Bronchial epithelial cell (primary cell): ENCODE measurements at regions not wholly inside any gene's neighbourhood (a gene's known extent, or its start where the extent isn't known, plus 50 kb on each side); places are given as distances from the start of the nearest gene placed in this dataset.

Experiments used
- DNase-seq: peaks from one replicate; pipeline ENCODE4 v3.0.0-alpha.2; 2010; ENCODE audit warnings: low read depth
- FAIRE-seq: peaks from 2 replicates; lab custom pipeline; 2011; peaks lifted over from hg19 to GRCh38; lab: Jason Lieb, UNC
- H3K27me3 ChIP-seq: 2 replicates; pipeline ENCODE4 v1.5.1; 2011; ENCODE audit warnings: low read length; ENCODE audit not compliant: control insufficient read depth, insufficient read depth
- H3K36me3 ChIP-seq: 2 replicates; pipeline ENCODE4 v1.5.1; 2011; ENCODE audit warnings: low read length; ENCODE audit not compliant: control insufficient read depth, insufficient read depth
- H3K4me3 ChIP-seq: 2 replicates; pipeline ENCODE4 v1.5.1; 2011; ENCODE audit warnings: mild to moderate bottlenecking, low read depth, low read length, control low read depth
- TF ChIP-seq, protein P1 (sequence below): IDR thresholded peaks from 2 replicates; pipeline ENCODE4 v1.5.1; 2011; ENCODE audit warnings: mild to moderate bottlenecking, moderate library complexity, low read length, control low read depth, inconsistent platforms; ENCODE audit not compliant: insufficient read depth, severe bottlenecking

DNA sequence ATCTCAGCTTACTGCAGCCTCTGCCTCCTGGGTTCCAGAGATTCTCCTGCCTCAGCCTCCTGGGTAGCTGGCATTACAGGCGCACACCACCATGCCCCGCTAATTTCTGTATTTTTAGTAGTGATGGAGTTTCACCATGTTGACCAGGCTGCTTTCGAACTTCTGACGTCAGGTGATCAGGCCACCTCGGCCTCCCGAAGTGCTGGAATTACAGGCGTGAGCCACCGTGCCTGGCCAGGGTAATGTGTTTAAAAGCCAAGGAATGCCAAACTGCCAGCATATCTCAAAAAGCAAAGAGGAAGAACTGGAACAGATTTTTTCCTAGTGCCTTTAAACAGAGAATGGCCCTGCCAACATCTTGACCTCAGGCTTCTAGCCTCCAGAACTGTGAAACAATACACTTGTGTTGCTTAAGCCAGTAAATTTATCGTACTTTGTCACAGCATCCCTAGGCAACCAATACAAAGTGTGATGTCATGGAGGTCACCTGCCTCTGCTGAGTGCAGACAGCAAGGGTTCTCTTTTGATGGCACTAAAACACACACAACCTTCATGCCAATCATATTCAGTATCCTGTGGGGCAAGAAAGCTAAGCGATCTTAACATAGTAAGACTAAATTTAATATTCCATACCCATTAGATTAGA lies 858.3 kb upstream of the TMPRSS15 start:
- TF ChIP-seq, protein P1, sequence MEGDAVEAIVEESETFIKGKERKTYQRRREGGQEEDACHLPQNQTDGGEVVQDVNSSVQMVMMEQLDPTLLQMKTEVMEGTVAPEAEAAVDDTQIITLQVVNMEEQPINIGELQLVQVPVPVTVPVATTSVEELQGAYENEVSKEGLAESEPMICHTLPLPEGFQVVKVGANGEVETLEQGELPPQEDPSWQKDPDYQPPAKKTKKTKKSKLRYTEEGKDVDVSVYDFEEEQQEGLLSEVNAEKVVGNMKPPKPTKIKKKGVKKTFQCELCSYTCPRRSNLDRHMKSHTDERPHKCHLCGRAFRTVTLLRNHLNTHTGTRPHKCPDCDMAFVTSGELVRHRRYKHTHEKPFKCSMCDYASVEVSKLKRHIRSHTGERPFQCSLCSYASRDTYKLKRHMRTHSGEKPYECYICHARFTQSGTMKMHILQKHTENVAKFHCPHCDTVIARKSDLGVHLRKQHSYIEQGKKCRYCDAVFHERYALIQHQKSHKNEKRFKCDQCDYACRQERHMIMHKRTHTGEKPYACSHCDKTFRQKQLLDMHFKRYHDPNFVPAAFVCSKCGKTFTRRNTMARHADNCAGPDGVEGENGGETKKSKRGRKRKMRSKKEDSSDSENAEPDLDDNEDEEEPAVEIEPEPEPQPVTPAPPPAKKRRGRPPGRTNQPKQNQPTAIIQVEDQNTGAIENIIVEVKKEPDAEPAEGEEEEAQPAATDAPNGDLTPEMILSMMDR, result no peak
- no peak overlapping the region for H3K4me3 ChIP-seq
- no peaks in the 10 kb centered on the region for H3K36me3 ChIP-seq
- no peak for FAIRE-seq
- DNase-seq, result no peak
- H3K27me3 ChIP-seq, result no peaks in the 10 kb centered on the region

DNA sequence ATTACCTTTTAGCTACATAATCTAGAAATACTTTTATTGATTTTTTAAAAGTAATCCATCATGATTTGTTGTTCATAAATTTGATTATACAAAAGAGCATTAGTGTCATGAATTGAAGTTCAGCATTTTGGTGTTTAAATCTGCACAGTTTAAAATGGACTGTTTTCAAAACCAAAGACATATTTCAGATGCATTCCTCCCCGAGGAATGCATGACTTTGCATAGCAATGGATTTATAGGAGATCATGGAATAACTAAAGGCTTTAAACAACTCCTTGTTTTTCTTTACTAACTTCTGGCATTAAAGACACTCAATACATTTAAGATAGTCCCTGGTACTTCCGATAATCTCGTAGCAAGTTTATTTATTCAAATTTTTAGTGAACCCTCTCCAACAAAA lies 863.1 kb upstream of the TMPRSS15 start:
- FAIRE-seq (no peak), DNase-seq (no peak)
- no peaks in the 10 kb centered on the region for H3K27me3 ChIP-seq
- no peak overlapping the region for H3K4me3 ChIP-seq
- TF ChIP-seq, protein P1, result no peak
- no peaks in the 10 kb centered on the region for H3K36me3 ChIP-seq

GRCh38 chr21:19268686-19269085 lies 865.1 kb upstream of the TMPRSS15 start:
- no peaks in the 10 kb centered on the region for H3K27me3 ChIP-seq
- TF ChIP-seq, protein P1, result no peak
- H3K4me3 ChIP-seq, result no peak overlapping the region
- no peaks in the 10 kb centered on the region for H3K36me3 ChIP-seq
- FAIRE-seq, result no peak
- DNase-seq, result no peak

GRCh38 chr21:19275065-19275464 lies 871.5 kb upstream of the TMPRSS15 start:
- DNase-seq, result no peak
- TF ChIP-seq, protein P1, result no peak
- no peak for FAIRE-seq
- H3K27me3 ChIP-seq, result no peaks in the 10 kb centered on the region
- H3K36me3 ChIP-seq, result no peaks in the 10 kb centered on the region
- H3K4me3 ChIP-seq, result no peak overlapping the region

DNA sequence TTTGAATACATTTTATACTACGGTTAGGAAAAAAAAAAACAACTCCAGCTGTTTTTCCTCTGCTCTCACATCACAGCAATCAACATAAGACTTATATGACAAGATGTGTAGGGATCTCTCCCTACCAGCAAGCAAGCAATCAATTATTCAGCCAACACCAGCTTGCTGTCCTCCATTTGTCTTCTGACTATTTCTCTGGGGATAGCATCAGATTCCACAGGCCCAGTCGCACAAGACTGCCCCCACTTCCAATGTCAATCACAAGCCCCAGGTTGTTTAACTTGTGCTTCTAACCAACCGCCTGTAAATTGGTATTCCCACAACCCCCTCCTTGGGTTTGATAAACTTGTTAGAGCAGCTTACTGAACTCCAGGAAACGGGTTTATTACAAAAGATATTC lies 873.1 kb upstream of the TMPRSS15 start:
- FAIRE-seq, result no peak

More for the DNA sequence above, 873.1 kb upstream of the TMPRSS15 start:
- TF ChIP-seq, protein P1, result no peak
- H3K27me3 ChIP-seq, result no peaks in the 10 kb centered on the region
- no peak for DNase-seq
- no peaks in the 10 kb centered on the region for H3K36me3 ChIP-seq
- H3K4me3 ChIP-seq, result no peak overlapping the region
